ENCODE measurements at regions not wholly inside any gene's neighbourhood (a gene's known extent, or its start where the extent isn't known, plus 50 kb on each side); places are given as distances from the start of the nearest gene placed in this dataset.
"Not testable (repeated sequence)": the region's sequence is repeated elsewhere in the genome, so short reads cannot be mapped to it uniquely, and the experiment has no call there.

- peak; percentile 39 for DNase-seq
These were observed 401.4 kb upstream of the C16orf82 start for GRCh38 chr16:26665166-26665939.

- no peak for DNase-seq
These were observed 400.2 kb upstream of the C16orf82 start for GRCh38 chr16:26666486-26666885.

GRCh38 chr16:26667307-26667706, 399.4 kb upstream of the C16orf82 start:
- no peak for DNase-seq

GRCh38 chr16:26668026-26668425, 398.7 kb upstream of the C16orf82 start:
- no peak for DNase-seq

- DNase-seq, result peak; percentile 55
These were observed 394.5 kb upstream of the C16orf82 start for GRCh38 chr16:26672206-26672605.

GRCh38 chr16:26673011-26673410, 393.7 kb upstream of the C16orf82 start:
- no peak for DNase-seq

- DNase-seq, result no peak
These were observed 386.1 kb upstream of the C16orf82 start for GRCh38 chr16:26680671-26681070.

- no peak for DNase-seq
These were observed 378.6 kb upstream of the C16orf82 start for GRCh38 chr16:26688105-26688504.

GRCh38 chr16:26688699-26689098, 378.0 kb upstream of the C16orf82 start:
- DNase-seq, result no peak

- DNase-seq, result no peak
These were observed 374.1 kb upstream of the C16orf82 start for GRCh38 chr16:26692658-26693057.

GRCh38 chr16:26697807-26698206, 368.9 kb upstream of the C16orf82 start:
- DNase-seq, result no peak

GRCh38 chr16:26700250-26700649, 366.5 kb upstream of the C16orf82 start:
- DNase-seq, result no peak

- DNase-seq, result no peak
These were observed 365.4 kb upstream of the C16orf82 start for GRCh38 chr16:26701243-26701886.

GRCh38 chr16:26705346-26705745, 361.4 kb upstream of the C16orf82 start:
- DNase-seq, result no peak

- DNase-seq, result no peak
These were observed 358.3 kb upstream of the C16orf82 start for GRCh38 chr16:26708428-26708827.

GRCh38 chr16:26709175-26709574, 357.6 kb upstream of the C16orf82 start:
- no peak for DNase-seq

- no peak for DNase-seq
These were observed 357.0 kb upstream of the C16orf82 start for GRCh38 chr16:26709754-26710153.

GRCh38 chr16:26710450-26710849, 356.3 kb upstream of the C16orf82 start:
- DNase-seq, result no peak

- no peak for DNase-seq
These were observed 353.9 kb upstream of the C16orf82 start for GRCh38 chr16:26712876-26713275.

- DNase-seq, result no peak
These were observed 350.8 kb upstream of the C16orf82 start for GRCh38 chr16:26715969-26716368.

- no peak for DNase-seq
These were observed 348.9 kb upstream of the C16orf82 start for GRCh38 chr16:26717826-26718225.

GRCh38 chr16:26721290-26721689, 345.4 kb upstream of the C16orf82 start:
- no peak for DNase-seq

- DNase-seq, result not testable (repeated sequence)
These were observed 344.8 kb upstream of the C16orf82 start for GRCh38 chr16:26721957-26722356.

- no peak for DNase-seq
These were observed 342.5 kb upstream of the C16orf82 start for GRCh38 chr16:26724189-26724588.

- DNase-seq, result no peak
These were observed 338.9 kb upstream of the C16orf82 start for GRCh38 chr16:26727848-26728247.

All from activated CD4-positive, alpha-beta T cell treated with anti-CD3 and anti-CD28 coated beads for 48 hours (primary cell).